ENCODE measurements at regions not wholly inside any gene's neighbourhood (a gene's known extent, or its start where the extent isn't known, plus 50 kb on each side); places are given as distances from the start of the nearest gene placed in this dataset.

- TF ChIP-seq ISL1 (CRISPR knock-in tag; IDR thresholded peaks at IDR 0.05), result no peak
- no peak for TF ChIP-seq ZNF70 (CRISPR knock-in tag; IDR thresholded peaks at IDR 0.05)
- no peak for TF ChIP-seq ZC3H10 (CRISPR knock-in tag; IDR thresholded peaks at IDR 0.05)
- no peak for TF ChIP-seq CREB5 (CRISPR knock-in tag; IDR thresholded peaks at IDR 0.05; ENCODE audit: low read depth)
- no peak for TF ChIP-seq ZFP3 (CRISPR knock-in tag; IDR thresholded peaks at IDR 0.05)
- no peak for TF ChIP-seq TCF4 (CRISPR knock-in tag; IDR thresholded peaks at IDR 0.05; ENCODE audit: borderline replicate concordance)
- TF ChIP-seq RARB (CRISPR knock-in tag; IDR thresholded peaks at IDR 0.05), result no peak
- no peak for TF ChIP-seq ZFP30 (CRISPR knock-in tag; IDR thresholded peaks at IDR 0.05)
- TF ChIP-seq PATZ1 (CRISPR knock-in tag; IDR thresholded peaks at IDR 0.05; ENCODE audit: borderline replicate concordance), result no peak
- no peak for TF ChIP-seq CSRNP3 (CRISPR knock-in tag; IDR thresholded peaks at IDR 0.05)
- TF ChIP-seq BACH2 (CRISPR knock-in tag; IDR thresholded peaks at IDR 0.05; ENCODE audit: borderline replicate concordance), result no peak
- TF ChIP-seq ARNTL (CRISPR knock-in tag; IDR thresholded peaks at IDR 0.05; ENCODE audit: borderline replicate concordance, low read depth), result no peak
- no peak for TF ChIP-seq PPARA (CRISPR knock-in tag; IDR thresholded peaks at IDR 0.05; ENCODE audit: borderline replicate concordance)
- TF ChIP-seq ESRRG (CRISPR knock-in tag; IDR thresholded peaks at IDR 0.05), result no peak
These were observed 50.0 kb upstream of the SYNPR start for GRCh38 chr3:63228087-63228486.
